NT2/D1 (cell line): ENCODE measurements at regions not wholly inside any gene's neighbourhood (a gene's known extent, or its start where the extent isn't known, plus 50 kb on each side); places are given as distances from the start of the nearest gene placed in this dataset.

Experiments
- DNase-seq: peaks from one replicate; pipeline ENCODE4 v3.0.0-alpha.2; 2011; ENCODE audit warnings: low read depth, low spot score
- H3K27me3 ChIP-seq: 2 replicates; pipeline ENCODE4 v1.6.0; 2011; ENCODE audit warnings: mild to moderate bottlenecking; ENCODE audit not compliant: insufficient read length, insufficient read depth
- H3K36me3 ChIP-seq: 2 replicates; pipeline ENCODE4 v1.6.1; 2011; ENCODE audit warnings: mild to moderate bottlenecking, low read length, mixed read lengths; ENCODE audit not compliant: insufficient read depth, insufficient read length
- H3K4me1 ChIP-seq: 2 replicates; pipeline ENCODE4 v1.5.1; 2011; ENCODE audit not compliant: insufficient read depth, insufficient read length
- H3K4me3 ChIP-seq: 2 replicates; pipeline ENCODE4 v1.5.1; 2011; ENCODE audit warnings: low read depth; ENCODE audit not compliant: insufficient read length
- H3K9ac ChIP-seq: 2 replicates; pipeline ENCODE4 v1.6.0; 2011; ENCODE audit warnings: low read depth; ENCODE audit not compliant: insufficient read length
- H3K9me3 ChIP-seq: 2 replicates; pipeline ENCODE4 v1.5.1; 2011; ENCODE audit warnings: mild to moderate bottlenecking, low read length; ENCODE audit not compliant: insufficient read depth
- SUZ12 ChIP-seq: IDR thresholded peaks from 2 replicates; pipeline ENCODE4 v1.6.1; 2011; ENCODE audit not compliant: insufficient read length, insufficient read depth; ENCODE audit errors: extremely low read depth
- YY1 ChIP-seq: IDR thresholded peaks from 2 replicates; pipeline ENCODE4 v1.6.1; 2011; ENCODE audit not compliant: insufficient read length, insufficient read depth
- ZNF274 ChIP-seq: IDR thresholded peaks from 2 replicates; pipeline ENCODE4 v1.6.1; 2011; ENCODE audit warnings: mild to moderate bottlenecking, low read depth, low read length

DNA sequence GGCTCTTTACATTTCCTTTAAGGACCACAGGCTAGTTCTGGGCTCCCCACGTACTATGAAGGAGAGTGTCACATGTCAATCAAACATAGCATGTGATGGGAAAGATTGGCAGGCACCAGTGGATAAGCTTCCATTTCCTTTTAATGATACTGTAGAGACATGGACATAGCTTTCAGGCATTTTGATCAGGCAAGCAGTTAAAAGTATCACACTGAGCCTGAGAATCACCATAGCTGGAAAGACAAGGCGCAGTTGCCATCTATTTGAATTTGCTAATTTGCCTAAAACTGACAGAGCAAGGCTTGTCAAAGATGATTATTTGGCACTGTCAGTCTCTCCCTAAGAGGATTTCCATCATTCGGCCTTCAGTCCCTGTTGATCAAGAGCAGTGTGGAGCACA is 263.4 kb upstream of the TAC1 start:
- Histone ChIP-seq H3K27me3 (no peaks in the 10 kb centered on the region), H3K36me3 (no peaks in the 10 kb centered on the region), H3K9me3 (no peaks in the 10 kb centered on the region), H3K9ac (no peak overlapping the region), H3K4me3 (no peak overlapping the region), H3K4me1 (no peaks in the 10 kb centered on the region)
- no peak for TF ChIP-seq SUZ12
- TF ChIP-seq ZNF274 = no peak
- no peak for TF ChIP-seq YY1
- DNase-seq = no peak

DNA sequence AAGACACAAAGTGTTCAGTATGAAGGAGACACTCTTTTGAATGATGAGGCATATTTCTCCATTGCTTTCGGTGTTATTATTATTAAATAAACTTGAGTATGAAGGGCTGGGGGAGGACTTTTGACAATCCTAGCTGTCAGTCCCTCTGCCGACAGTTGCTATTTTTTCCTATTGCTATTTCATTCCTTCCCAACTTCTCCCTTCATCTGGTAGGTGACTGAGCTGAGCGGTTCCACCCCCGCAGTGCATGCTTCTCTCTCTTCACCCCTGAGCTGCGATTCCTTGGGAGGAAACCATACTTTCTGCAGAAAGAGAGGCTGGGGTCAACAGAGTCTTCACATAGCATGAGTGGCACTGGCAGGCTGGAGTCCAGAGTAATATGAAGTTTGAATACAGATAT is 261.2 kb upstream of the TAC1 start:
- Histone ChIP-seq H3K9ac (no peak overlapping the region), H3K27me3 (no peaks in the 10 kb centered on the region), H3K36me3 (no peaks in the 10 kb centered on the region), H3K4me3 (no peak overlapping the region), H3K4me1 (no peaks in the 10 kb centered on the region), H3K9me3 (no peaks in the 10 kb centered on the region)
- TF ChIP-seq YY1 = no peak
- TF ChIP-seq SUZ12 = no peak
- no peak for TF ChIP-seq ZNF274
- DNase-seq = no peak

DNA sequence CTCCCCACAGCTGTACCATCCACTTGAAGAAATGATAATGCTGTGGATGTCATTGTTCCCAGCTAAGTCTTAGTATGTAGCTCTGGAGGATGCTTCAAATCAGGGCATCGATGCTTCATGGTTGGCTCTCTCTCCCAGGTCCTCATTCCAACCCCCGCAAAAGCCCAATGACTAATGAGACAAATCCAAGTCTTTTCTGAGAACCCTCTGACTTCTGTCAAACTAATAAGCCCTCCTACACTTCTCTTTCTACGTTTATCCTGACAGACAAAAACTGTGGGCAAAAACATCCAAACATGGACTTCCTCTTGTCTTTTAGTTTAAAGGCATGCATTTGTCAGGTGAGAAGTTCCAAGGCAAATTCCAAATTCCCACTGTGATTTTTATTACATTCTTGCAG is 260.4 kb upstream of the TAC1 start:
- H3K27me3 ChIP-seq = no peaks in the 10 kb centered on the region
- no peaks in the 10 kb centered on the region for H3K9me3 ChIP-seq
- no peak overlapping the region for H3K4me3 ChIP-seq
- TF ChIP-seq SUZ12 (no peak), ZNF274 (no peak), YY1 (no peak)
- no peaks in the 10 kb centered on the region for H3K36me3 ChIP-seq
- no peaks in the 10 kb centered on the region for H3K4me1 ChIP-seq
- DNase-seq = no peak
- no peak overlapping the region for H3K9ac ChIP-seq

DNA sequence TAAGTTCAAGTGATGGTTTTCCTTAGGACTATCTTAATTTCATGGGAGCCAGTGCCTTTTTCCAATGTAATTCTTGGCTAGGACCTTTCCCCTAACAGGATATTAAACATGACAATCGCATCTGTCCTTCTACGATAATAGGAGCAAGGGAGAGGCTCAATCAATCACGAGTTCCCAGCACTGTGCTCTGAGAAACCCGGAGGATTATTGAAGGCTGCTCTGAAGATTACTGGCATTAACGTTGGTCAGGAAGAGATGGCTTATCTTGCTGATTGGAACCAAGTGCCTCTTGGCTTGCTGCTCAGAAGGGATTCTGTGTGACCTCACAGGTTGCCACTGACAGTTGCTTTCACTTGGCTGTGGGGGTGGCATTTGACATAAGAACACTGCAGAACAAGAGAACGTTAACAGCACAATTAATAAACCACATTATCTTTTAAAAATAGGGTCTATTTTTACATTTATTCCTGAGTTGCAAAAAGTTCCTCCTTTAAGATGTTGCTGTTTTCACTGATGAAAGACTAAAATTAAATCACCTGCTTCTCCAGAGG is 252.1 kb upstream of the TAC1 start:
- DNase-seq = no peak
- H3K4me3 ChIP-seq = no peak overlapping the region
- no peak overlapping the region for H3K9ac ChIP-seq
- no peak for TF ChIP-seq ZNF274
- no peak for TF ChIP-seq YY1
- TF ChIP-seq SUZ12 = no peak
- H3K9me3 ChIP-seq = no peaks in the 10 kb centered on the region
- no peaks in the 10 kb centered on the region for H3K27me3 ChIP-seq
- H3K36me3 ChIP-seq = no peaks in the 10 kb centered on the region
- no peaks in the 10 kb centered on the region for H3K4me1 ChIP-seq

DNA sequence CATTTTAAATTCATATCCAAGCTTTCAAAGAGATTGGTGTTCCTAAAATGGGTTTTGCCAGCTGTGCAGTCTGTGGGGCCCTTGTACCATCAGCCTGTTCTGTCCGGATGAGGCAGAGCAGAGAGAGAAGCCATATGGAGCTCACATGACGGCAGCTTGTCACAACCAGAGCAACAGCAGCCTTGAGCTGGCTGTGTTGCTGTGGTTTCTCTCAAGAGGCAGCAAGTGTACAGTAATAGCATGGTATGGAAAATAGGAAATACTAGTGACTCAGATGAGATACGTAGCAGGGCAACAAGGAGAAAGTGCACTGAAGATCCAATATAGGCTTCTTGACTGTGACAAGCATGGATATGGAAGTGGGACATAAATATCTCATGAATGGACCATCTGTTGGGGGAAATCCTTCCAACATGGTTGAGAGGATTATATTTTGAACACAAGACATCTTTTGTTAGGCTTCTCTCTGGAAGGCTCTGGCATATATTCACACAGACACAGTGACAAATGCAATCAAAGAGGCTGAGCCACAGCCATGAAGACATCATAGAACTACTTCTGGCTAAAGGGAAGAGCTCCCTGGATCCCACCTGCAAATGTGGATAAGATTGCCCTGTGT is 251.0 kb upstream of the TAC1 start:
- Histone ChIP-seq H3K9me3 (no peaks in the 10 kb centered on the region), H3K4me3 (no peak overlapping the region), H3K4me1 (no peaks in the 10 kb centered on the region), H3K36me3 (no peaks in the 10 kb centered on the region), H3K9ac (no peak overlapping the region), H3K27me3 (no peaks in the 10 kb centered on the region)
- TF ChIP-seq YY1 = no peak
- no peak for TF ChIP-seq ZNF274
- no peak for DNase-seq

DNA sequence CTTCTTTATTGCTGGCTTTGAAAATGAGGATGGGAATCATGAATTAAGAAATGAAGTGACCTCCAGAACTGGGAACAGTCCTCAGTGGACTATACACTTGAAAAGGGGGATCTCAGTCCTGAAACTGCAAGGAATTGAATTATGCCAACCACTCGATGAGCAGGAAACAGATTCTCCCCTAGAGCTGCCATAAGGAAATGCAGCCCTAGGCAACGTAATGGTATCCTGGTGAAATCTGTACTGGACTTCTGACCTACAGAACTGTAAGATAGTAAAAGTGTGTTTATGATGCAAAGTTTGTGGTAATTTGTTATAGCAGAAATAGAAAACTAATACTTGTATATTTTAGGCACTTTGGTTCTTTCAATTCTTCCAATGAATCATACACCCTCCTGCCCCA is 236.4 kb upstream of the TAC1 start:
- Histone ChIP-seq H3K36me3 (no peaks in the 10 kb centered on the region), H3K4me3 (no peak overlapping the region), H3K4me1 (no peaks in the 10 kb centered on the region), H3K9me3 (no peaks in the 10 kb centered on the region), H3K9ac (no peak overlapping the region), H3K27me3 (no peaks in the 10 kb centered on the region)
- DNase-seq = no peak
- no peak for TF ChIP-seq SUZ12
- TF ChIP-seq YY1 = no peak
- no peak for TF ChIP-seq ZNF274

DNA sequence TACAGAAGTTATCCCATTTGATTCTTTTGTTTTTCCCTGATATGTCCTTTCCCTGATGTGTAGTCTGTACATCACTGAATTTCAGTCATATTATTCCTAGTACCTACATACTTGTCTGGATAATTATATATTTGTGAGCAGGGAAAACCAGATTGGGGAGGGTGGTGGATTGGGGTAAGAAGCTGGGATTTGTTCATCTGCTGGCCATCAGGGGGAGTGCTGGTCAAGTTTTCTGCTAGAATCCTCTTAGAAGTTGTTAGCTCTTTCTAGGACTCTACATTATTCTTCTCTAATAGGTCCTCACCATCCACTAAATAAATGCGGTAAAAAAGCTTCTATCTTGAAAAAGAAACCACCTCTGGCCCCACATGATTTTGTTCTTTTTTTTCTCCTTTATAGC is 232.7 kb upstream of the TAC1 start:
- Histone ChIP-seq H3K4me3 (no peak overlapping the region), H3K4me1 (no peaks in the 10 kb centered on the region), H3K36me3 (no peaks in the 10 kb centered on the region), H3K9ac (no peak overlapping the region), H3K27me3 (no peaks in the 10 kb centered on the region), H3K9me3 (no peaks in the 10 kb centered on the region)
- TF ChIP-seq SUZ12 (no peak), ZNF274 (no peak), YY1 (no peak)
- peak; percentile 39 for DNase-seq
